NOMO-1 treated with DMSO at 0.1 percent for 48 hours (cell line): ENCODE measurements at regions not wholly inside any gene's neighbourhood (a gene's known extent, or its start where the extent isn't known, plus 50 kb on each side); places are given as distances from the start of the nearest gene placed in this dataset.
"Not testable (repeated sequence)": the region's sequence is repeated elsewhere in the genome, so short reads cannot be mapped to it uniquely, and the experiment has no call there.

Source experiments
- DNase-seq: peaks from one replicate; lab custom pipeline; 2025; ENCODE audit not compliant: unreplicated experiment; lab: John Stamatoyannopoulos, UW

DNA sequence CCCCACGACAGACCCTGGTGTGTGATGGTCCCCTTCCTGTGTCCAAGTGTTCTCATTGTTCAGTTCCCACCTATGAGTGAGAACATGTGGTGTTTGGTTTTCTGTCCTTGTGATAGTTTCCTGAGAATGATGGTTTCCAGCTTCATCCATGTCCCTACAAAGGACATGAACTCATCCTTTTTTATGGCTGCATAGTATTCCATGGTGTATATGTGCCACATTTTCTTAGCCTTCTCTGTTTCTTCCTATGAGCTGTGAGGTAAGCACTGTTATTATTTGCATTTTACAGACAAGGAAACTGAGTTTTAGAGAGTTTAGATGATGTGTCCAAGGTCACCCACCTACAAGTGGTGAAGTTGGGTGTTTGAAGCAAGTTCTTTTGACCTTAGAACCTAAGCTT lies 51.1 kb upstream of the BNC1 start:
- DNase-seq = not testable (repeated sequence)

DNA sequence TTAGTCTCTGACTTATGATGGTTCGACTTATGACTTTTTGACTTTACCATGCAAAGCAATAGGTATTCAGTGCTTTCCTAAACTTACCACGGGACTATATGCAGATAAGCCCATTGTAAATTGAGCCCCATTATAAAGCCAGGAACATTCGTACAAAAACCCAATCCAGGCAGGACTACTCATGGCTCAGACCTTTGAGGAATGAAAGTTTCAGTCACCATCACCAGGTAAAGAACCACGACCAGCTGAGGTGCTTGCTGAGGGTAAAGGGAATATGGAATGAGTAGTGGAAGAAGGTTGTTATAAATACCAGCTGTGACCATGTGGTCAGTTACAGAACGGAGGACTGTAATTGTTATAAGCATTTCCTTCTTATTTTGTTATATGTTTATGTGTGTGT lies 54.9 kb upstream of the BNC1 start:
- DNase-seq = no peak

DNA sequence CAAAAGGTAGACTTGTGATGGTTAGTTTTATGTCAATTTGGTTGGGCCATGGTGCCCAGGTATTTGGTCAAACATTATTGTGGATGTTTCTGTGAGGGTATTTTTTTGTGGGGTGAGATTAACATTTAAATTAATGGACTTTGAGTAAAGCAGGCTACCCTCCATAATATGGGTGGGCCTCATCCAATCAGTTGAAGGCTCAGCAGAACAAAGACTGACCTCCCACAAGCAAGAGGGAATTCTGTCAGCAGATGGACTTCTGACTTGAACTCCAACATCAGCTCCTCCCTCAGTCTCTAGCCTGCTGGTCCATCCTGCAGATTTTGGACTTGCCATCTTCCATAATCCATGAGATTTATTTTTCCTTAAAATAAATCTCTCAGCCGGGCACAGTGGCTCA lies 55.6 kb upstream of the BNC1 start:
- no peak for DNase-seq

DNA sequence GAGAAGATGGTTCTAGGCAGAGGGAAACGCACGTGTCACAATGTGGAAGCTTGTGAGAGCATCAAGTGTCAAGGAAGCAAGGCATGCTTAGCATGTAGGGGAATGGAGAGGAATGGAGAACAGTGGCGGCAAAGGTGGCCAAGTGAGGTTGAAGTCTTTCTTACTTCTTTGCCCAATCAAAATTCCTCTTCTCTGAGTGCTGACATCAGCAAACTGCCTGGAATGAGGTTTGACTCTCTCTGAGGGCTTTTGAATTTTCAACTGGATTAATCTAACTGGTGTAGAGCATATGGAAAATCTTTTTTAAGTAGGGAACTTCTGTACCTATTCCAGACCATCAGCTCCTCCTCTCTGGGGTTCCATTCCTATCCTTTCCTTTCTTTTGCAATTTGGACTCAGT lies 61.9 kb upstream of the BNC1 start:
- no peak for DNase-seq

DNA sequence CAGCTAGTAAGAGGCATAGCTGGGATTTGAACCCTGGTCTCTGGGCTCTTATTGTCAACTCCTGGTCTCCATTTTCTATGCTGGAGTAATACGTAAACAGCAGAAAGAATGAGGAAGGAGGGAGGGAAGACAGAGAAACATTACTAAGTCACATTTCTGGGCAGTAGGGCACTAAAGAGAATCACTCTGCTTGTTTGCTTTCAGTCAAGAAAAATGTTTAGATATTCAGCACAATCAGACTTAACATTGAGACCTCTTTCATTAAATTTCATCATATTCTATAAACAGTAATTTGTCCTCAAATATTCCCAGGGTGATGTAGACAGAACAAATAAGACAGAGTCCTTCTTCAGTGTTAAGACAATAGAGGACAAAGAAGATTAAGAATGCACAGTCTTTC lies 67.7 kb upstream of the BNC1 start:
- no peak for DNase-seq

DNA sequence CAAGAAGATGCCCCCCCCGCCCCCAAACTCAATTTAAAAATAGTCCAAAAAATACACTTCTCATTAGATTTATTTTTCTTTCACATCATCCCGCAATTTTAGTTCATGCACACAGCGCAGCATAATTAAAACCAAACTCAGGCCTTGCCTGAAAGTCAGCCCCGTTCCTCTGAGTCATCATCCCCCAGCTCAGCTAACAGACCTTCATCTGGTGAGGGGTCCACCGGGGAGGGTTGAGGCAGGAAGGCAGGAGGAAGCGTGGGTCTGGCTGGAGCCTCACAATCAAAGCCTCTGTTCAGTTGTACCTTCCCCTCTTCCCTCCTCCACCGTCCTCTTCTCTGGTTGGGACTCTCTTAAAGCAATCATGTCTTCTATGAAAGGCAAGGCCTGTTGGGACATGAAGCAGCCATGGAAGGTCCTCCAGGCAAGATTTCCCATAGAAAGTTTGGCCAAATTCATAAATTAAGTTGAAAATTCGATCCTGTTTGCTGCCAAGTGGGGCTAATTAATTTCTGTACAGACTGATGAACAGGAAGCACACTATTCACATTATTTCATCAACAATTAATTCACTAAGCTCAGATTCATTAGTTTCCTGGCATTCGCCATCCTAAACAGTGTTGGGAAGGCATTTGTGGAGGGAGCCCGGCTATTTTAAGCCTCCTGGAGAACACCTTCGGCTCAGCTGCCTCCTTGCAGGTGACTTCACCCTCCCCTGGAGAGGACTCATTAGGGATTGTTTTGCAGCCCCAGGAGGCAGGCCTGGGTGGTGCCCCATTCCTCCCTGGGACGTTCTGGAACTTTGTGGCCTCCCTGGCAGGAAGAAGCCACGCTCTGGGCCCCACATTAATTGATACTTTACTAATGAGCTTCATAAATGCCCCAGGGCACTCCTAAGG lies 72.3 kb upstream of the BNC1 start:
- DNase-seq = no peak

DNA sequence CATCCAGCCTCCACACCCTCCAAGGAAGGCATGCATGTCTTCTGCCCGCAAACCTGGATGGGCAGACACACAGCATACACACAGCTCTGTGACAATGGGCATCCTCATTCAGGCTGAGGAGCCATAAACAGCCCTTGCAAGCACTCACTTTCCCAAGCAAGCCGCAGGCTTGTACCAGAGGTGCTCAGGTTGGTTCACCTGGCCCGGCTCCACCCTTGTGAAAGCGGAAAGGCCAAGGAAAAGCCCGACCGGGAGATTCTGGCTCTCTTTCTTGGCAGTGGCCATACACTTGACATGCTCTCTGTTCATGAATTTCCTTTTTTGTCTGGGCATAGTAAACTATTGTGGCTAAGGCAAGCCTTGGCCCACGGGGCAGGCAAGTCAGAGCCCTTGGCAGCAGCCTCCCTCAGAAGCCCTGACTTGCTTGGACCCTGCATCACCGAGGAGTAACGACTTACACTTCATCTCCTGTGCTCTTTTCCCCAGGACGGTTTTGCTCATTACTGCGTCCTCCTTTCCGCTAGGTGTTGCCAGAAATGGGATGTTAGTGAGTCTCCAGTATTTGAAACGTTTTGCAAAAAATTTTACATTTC lies 74.6 kb upstream of the BNC1 start:
- no peak for DNase-seq

DNA sequence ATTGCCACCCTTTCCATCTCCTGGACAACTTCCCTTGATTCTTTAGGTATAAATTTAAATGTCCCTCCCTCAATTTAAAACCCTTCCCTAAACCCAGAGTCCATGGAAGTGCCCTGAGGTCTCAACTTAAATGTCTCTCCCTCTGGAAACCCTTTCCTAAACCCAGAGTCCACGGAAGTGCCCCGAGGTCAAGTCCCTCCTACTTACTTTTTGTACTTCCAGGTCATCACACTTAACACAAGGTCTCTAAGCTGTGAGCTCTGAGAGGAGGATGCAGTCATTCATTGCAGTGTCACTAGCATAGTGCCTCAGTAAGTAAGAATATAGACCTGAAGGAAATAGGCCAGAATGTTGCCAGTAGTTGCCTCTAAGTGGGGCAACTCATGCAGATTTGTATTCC lies 78.2 kb upstream of the BNC1 start:
- DNase-seq = no peak

DNA sequence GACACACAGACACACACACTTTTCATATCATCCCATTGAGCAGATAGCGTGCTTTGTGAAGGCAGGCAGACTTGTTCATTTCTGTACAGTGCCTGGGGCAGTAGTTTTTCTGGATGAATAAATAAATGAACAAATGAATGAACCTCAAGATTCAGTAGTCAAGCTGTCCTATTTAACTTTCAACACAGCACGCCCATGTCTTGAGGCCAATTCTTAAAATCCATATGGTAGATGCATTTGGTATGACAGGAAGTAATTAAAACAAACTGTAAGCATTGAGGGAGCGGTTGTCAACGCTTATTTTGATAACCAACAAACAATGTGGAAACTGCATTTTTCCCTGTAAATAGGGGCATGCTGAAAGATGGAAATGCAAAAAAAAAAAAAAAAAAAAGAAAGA lies 80.0 kb upstream of the BNC1 start:
- DNase-seq = peak; percentile 15

DNA sequence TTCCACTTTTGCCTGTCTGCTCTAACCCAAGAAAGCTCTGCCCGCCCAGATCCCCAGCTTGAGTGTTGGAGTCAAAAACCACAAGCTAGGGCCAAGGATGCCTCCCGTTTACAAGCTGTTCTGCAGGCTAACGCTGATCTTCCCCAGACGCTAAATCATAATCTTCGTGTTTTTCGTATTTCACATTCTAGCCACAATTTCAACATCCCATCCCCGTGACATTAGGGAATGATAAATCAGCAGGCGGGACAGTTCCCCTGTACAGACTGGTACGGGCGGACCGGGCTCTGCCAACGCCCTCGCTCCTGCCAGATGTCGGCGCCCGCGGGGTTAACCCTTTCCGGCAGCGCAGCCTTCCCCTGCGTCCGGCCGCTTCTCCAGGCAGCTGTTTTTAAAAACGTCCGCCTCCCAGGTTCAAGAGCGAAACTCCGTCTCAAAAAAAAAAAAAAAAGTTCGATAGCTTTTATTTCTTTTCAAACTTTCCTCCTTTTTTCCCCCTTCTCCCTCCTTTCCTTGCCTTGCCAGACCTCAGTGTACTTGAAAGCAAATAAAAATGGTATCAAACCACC lies 81.0 kb upstream of the BNC1 start:
- DNase-seq = peak; percentile 89

DNA sequence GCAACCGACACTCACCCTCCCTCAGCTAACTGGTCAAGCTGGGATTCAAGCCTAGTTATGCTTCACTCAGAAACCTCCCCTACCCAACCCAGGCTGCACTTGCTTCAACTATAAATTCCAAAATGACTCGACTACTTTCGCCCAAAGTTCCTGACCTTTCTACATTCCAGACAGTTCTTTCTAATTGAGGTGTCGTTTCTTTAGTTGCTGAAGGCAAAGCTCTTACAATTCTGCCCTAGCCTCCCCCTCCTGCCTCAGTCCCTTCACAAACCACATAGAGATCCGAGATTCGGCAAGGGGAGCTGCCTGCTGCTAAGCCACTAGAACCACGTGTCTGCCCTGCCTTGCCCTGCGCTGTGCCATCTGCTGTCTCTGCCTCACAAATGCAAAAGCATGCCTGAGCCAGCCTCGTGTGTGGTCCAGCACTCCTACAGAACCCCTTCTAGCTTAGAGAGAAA lies 74.7 kb upstream of the SH3GL3 start:
- DNase-seq = no peak

DNA sequence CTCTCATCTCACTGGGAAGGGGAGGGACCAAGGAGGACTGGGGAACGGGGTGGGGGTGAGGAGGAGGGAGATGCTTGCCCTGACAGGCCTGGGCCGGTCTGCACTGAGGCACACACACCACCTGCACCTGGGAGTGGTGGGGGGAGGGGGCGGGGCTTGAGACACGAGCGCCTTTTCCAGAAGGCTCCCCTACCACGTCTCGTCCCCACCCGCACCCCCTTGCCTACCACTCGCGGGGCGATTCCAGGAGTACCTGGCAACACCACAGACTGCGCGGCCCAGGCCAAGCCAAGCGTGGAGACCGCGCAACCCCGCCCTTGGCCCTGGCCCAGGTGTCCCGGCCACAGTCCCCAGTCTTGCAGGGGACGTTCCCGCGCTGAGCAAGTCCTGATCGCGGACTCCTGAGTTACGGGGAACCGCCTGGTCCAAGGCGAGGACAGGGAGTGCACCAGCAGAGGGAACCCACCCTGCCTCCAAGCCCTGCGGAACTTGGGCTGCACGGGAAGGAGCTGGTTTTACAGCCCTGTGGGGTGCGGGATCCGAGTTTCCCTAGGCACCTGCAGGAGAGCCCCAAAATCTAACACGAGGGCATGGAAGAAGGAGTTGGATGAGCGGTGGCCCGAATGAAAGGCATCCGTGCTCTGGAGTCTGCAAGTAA lies 68.1 kb upstream of the SH3GL3 start:
- no peak for DNase-seq

DNA sequence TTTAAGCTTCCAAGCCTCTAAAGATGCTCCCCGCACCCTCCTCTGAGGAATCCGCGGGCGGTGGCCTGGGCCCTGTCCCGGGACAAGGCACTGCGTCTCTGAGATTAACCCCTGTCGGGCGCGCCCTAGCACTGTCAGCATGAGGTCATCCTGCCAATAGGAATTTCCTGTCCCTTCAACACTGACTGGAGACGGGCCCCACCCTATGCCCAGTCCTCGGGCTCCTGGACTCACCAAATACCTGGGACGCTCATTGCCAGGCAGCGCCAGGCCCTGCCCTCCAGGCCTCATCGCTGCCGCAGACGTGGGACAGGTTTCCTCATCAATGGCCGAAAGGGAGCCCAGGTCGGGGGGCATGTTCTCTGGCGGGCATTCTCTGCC lies 67.6 kb upstream of the SH3GL3 start:
- no peak for DNase-seq

DNA sequence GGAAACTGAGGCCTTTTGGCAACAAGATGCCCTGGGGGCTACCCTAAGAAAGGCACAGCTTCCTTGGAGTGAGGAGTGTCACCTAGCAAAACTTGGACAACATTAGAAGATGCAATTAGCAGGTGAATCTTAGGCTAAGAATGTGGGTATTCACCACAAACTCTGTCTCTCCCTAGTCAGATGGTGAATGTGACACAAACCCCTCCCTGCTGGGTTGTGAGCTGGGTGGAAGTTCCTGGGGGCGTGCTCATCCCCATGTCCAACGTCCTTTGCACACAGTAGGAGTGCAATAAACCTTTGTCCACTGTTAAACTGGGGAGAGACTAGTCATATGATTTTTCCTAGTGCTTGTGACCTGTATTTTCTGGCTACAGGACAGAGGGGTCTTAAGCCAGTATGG lies 67.1 kb upstream of the SH3GL3 start:
- DNase-seq = no peak

DNA sequence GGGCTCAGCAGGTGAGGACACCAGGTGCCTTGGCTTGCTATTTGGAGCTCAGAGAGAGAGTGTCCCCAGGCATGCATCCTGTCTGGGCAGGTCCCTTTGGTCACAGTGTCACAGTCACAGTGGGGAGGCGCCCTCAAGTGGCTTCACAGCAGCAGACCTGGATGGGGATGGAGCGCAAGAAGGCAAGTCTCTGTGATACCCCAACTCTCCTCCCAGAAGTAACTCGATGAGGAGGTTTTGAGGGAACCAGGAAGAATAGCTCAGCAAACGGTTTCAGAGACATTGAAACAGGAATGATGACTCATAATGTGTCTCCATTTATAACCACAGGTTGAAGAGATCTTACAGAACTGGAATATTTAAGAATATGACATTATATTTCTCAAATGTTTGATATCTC lies 66.5 kb upstream of the SH3GL3 start:
- DNase-seq = peak; percentile 24

DNA sequence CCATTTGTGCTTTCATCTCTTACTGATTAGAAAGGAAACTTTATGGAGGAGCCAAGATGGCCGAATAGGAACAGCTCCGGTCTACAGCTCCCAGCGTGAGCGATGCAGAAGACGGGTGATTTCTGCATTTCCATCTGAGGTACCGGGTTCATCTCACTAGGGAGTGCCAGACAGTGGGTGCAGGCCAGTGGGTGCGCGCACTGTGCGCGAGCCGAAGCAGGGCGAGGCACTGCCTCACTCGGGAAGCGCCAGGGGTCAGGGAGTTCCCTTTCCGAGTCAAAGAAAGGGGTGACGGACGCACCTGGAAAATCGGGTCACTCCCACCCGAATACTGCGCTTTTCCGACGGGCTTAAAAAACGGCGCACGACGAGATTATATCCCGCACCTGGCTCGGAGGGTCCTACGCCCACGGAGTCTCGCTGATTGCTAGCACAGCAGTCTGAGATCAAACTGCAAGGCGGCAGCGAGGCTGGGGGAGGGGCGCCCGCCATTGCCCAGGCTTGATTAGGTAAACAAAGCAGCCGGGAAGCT lies 63.5 kb upstream of the SH3GL3 start:
- not testable (repeated sequence) for DNase-seq

DNA sequence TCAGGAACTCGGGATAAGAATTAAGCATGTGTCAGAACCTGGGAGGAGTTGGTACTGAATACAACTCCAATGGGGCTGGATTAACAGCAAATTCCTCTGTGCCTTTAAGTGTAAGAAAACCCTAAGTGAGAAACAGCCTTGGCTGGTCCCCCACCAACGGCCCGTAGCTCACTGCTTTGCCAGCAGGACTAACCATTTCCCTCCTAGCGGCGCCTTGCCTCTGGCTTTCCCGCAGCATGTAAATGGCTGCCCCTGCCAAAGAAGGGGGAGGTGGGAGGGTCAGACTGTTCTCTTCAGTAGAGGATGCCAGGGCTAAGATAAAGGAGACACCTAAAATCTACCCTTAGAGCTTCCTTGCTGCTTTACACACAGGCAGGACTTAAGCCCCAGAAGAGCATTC lies 51.0 kb upstream of the SH3GL3 start:
- no peak for DNase-seq
